NCI-H2107 (cell line): ENCODE measurements at regions not wholly inside any gene's neighbourhood (a gene's known extent, or its start where the extent isn't known, plus 50 kb on each side); places are given as distances from the start of the nearest gene placed in this dataset.
"Not testable (repeated sequence)": the region's sequence is repeated elsewhere in the genome, so short reads cannot be mapped to it uniquely, and the experiment has no call there.

ENCODE experiments used
- DNase-seq: peaks from one replicate; lab custom pipeline; 2025; lab: John Stamatoyannopoulos, UW

- DNase-seq: no peak
These were observed 453.0 kb upstream of the CFAP20DC start for GRCh38 chr3:59502806-59503205.

GRCh38 chr3:59499954-59500353 lies 450.1 kb upstream of the CFAP20DC start:
- no peak for DNase-seq

- DNase-seq: no peak
These were observed 449.2 kb upstream of the CFAP20DC start for GRCh38 chr3:59499000-59499399.

- DNase-seq: no peak
These were observed 446.4 kb upstream of the CFAP20DC start for GRCh38 chr3:59496250-59496649.

GRCh38 chr3:59494969-59495368 lies 445.1 kb upstream of the CFAP20DC start:
- DNase-seq: not testable (repeated sequence)

- no peak for DNase-seq
These were observed 436.7 kb upstream of the CFAP20DC start for GRCh38 chr3:59486520-59486919.

- no peak for DNase-seq
These were observed 433.4 kb upstream of the CFAP20DC start for GRCh38 chr3:59483191-59483590.

GRCh38 chr3:59482684-59483083 lies 432.9 kb upstream of the CFAP20DC start:
- no peak for DNase-seq

- no peak for DNase-seq
These were observed 432.1 kb upstream of the CFAP20DC start for GRCh38 chr3:59481776-59482400.

- no peak for DNase-seq
These were observed 430.7 kb upstream of the CFAP20DC start for GRCh38 chr3:59480486-59480995.

- no peak for DNase-seq
These were observed 423.8 kb upstream of the CFAP20DC start for GRCh38 chr3:59473636-59474035.

GRCh38 chr3:59472541-59472940 lies 422.7 kb upstream of the CFAP20DC start:
- DNase-seq: no peak

- no peak for DNase-seq
These were observed 420.3 kb upstream of the CFAP20DC start for GRCh38 chr3:59469948-59470723.

- no peak for DNase-seq
These were observed 417.7 kb upstream of the CFAP20DC start for GRCh38 chr3:59467476-59467875.

- no peak for DNase-seq
These were observed 414.4 kb upstream of the CFAP20DC start for GRCh38 chr3:59464187-59464586.

GRCh38 chr3:59463253-59463652 lies 413.4 kb upstream of the CFAP20DC start:
- no peak for DNase-seq

- DNase-seq: no peak
These were observed 410.2 kb upstream of the CFAP20DC start for GRCh38 chr3:59460068-59460467.

- no peak for DNase-seq
These were observed 407.1 kb upstream of the CFAP20DC start for GRCh38 chr3:59456852-59457485.

- no peak for DNase-seq
These were observed 402.2 kb upstream of the CFAP20DC start for GRCh38 chr3:59451800-59452746.

GRCh38 chr3:59450946-59451763 lies 401.3 kb upstream of the CFAP20DC start:
- DNase-seq: peak; percentile 50

GRCh38 chr3:59450437-59450836 lies 400.6 kb upstream of the CFAP20DC start:
- DNase-seq: no peak
